ENCODE measurements at regions not wholly inside any gene's neighbourhood (a gene's known extent, or its start where the extent isn't known, plus 50 kb on each side); places are given as distances from the start of the nearest gene placed in this dataset.

- no peak for TF ChIP-seq EZH2 (IDR thresholded peaks at IDR 0.05; ENCODE audit: insufficient read depth, poor library complexity, severe bottlenecking)
- TF ChIP-seq EZH2phosphoT487 (IDR thresholded peaks at IDR 0.05; ENCODE audit: insufficient read depth, low read depth), result no peak
Observed at GRCh38 chr6:137549106-137549505, 54.9 kb upstream of the OLIG3 start.

Measured in GM23248 (cell line).